DND-41 (cell line): ENCODE measurements at regions not wholly inside any gene's neighbourhood (a gene's known extent, or its start where the extent isn't known, plus 50 kb on each side); places are given as distances from the start of the nearest gene placed in this dataset.
A peak's percentile ranks its signal among the peaks of the same experiment; 100 is the strongest.

Source experiments
- ATAC-seq: fragments of 200-7000 bp; cut with Tn5 transposase; 3 replicates; pipeline ENCODE4 v1.9.1; 2021; ENCODE audit warnings: low read depth; ENCODE audit not compliant: insufficient read depth
- DNase-seq: peaks from one replicate; pipeline ENCODE4 v3.0.0-alpha.2; 2020
- H2AFZ ChIP-seq: 2 replicates; pipeline ENCODE4 v1.6.0; 2012; ENCODE audit warnings: low read depth, low read length
- H3K27ac ChIP-seq: 2 replicates; pipeline ENCODE4 v1.5.1; 2012; ENCODE audit warnings: low read length, inconsistent platforms
- H3K27me3 ChIP-seq: fragments of 200-600 bp; sonication (generic); 2 replicates; pipeline ENCODE4 v1.6.0; 2012; ENCODE audit warnings: low read length, mild to moderate bottlenecking, inconsistent platforms; ENCODE audit not compliant: insufficient read depth, poor library complexity
- H3K36me3 ChIP-seq: 2 replicates; pipeline ENCODE4 v1.5.1; 2012; ENCODE audit warnings: low read length, inconsistent platforms; ENCODE audit not compliant: insufficient read depth
- H3K4me1 ChIP-seq: 2 replicates; pipeline ENCODE4 v1.5.1; 2012; ENCODE audit warnings: mild to moderate bottlenecking, low read length; ENCODE audit not compliant: insufficient read depth
- H3K4me2 ChIP-seq: 2 replicates; pipeline ENCODE4 v1.6.0; 2012; ENCODE audit warnings: mild to moderate bottlenecking, moderate library complexity, low read length, inconsistent platforms; ENCODE audit not compliant: insufficient read depth
- H3K4me3 ChIP-seq, 2 experiments: fragments of 200-600 bp in 1 of 2; shearing (Covaris generic) in 1 of 2; 2 replicates each; pipeline ENCODE4 v1.5.1; 2012 to 2016; ENCODE audit warnings: inconsistent platforms in 2 of 2, low read length in 2 of 2, mild to moderate bottlenecking in 2 of 2, low read depth in 1 of 2, moderate library complexity in 1 of 2
- H3K79me2 ChIP-seq: 2 replicates; pipeline ENCODE4 v1.6.0; 2012; ENCODE audit warnings: low read length, inconsistent platforms; ENCODE audit not compliant: insufficient read depth
- H3K9ac ChIP-seq: 2 replicates; pipeline ENCODE4 v1.6.0; 2012; ENCODE audit warnings: low read depth, mild to moderate bottlenecking, inconsistent platforms, low read length, moderate library complexity
- H3K9me3 ChIP-seq: 2 replicates; pipeline ENCODE4 v1.5.1; 2012; ENCODE audit warnings: low read length, moderate library complexity, mild to moderate bottlenecking, inconsistent platforms; ENCODE audit not compliant: insufficient read depth, severe bottlenecking
- H4K20me1 ChIP-seq: 2 replicates; pipeline ENCODE4 v1.6.0; 2012; ENCODE audit warnings: low read length; ENCODE audit not compliant: insufficient read depth
- EZH2 ChIP-seq: IDR thresholded peaks from 3 replicates; pipeline ENCODE4 v1.6.1; 2012; ENCODE audit warnings: borderline replicate concordance, low read depth, mild to moderate bottlenecking, moderate library complexity, low read length, inconsistent platforms; ENCODE audit not compliant: severe bottlenecking
- TF ChIP-seq, protein P1 (sequence below): IDR thresholded peaks from 2 replicates; pipeline ENCODE4 v1.5.1; 2012; ENCODE audit warnings: borderline replicate concordance, low read length, moderate library complexity, mild to moderate bottlenecking; ENCODE audit not compliant: poor library complexity, severe bottlenecking; ENCODE audit errors: extremely low read depth

DNA sequence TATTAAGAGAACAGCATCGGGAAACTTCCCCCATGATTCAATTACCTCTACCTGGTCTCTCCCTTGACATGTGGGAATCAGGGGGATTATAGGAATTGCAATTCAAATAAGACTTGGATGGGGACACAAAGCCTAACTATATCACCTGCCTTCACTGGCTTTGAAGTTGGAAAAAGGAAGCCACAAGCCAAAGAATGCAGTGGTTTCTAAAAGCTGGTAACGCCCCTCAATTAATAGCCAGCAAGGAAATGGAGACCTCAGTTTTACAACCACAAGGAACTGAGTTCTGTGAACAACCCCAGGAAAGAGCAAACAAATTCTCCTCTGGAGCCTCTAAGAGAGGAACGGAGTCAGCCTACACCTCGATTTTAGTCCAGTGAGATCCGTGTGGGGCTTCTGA is 244.1 kb downstream of the TFAP2A start:
- no peaks in the 10 kb centered on the region for H3K79me2 ChIP-seq
- H3K4me3 ChIP-seq, result no peak overlapping the region
- ATAC-seq (peak; percentile 62), DNase-seq (no peak)
- H3K4me2 ChIP-seq, result no peak overlapping the region
- H3K27ac ChIP-seq, result no peak overlapping the region
- H3K9me3 ChIP-seq, result no peaks in the 10 kb centered on the region
- H3K27me3 ChIP-seq, result no peaks in the 10 kb centered on the region
- H2AFZ ChIP-seq, result no peak overlapping the region
- no peaks in the 10 kb centered on the region for H3K36me3 ChIP-seq
- no peak for TF ChIP-seq EZH2
- TF ChIP-seq, protein P1, sequence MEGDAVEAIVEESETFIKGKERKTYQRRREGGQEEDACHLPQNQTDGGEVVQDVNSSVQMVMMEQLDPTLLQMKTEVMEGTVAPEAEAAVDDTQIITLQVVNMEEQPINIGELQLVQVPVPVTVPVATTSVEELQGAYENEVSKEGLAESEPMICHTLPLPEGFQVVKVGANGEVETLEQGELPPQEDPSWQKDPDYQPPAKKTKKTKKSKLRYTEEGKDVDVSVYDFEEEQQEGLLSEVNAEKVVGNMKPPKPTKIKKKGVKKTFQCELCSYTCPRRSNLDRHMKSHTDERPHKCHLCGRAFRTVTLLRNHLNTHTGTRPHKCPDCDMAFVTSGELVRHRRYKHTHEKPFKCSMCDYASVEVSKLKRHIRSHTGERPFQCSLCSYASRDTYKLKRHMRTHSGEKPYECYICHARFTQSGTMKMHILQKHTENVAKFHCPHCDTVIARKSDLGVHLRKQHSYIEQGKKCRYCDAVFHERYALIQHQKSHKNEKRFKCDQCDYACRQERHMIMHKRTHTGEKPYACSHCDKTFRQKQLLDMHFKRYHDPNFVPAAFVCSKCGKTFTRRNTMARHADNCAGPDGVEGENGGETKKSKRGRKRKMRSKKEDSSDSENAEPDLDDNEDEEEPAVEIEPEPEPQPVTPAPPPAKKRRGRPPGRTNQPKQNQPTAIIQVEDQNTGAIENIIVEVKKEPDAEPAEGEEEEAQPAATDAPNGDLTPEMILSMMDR, result no peak
- H3K9ac ChIP-seq, result no peak overlapping the region
- no peaks in the 10 kb centered on the region for H4K20me1 ChIP-seq
- H3K4me1 ChIP-seq, result no peaks in the 10 kb centered on the region

DNA sequence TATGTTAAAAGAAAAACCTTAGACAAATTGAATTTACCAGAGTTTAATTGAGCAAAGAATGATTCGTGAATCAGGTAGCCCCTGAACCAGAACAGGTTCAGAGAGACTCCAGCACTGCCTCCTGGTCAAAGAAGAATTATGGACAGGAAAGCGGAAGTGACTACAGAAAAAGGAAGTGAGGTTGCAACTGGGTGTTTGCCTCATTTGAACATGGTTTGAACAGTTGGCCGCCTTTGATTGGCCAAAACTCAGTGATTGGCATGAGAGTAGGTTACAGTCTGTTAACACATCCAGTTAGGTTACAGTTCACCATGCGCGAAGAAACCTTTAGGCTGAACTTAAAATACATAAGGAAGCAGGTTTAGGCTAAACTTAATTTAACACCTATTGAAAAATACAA is 248.8 kb downstream of the TFAP2A start:
- DNase-seq, result no peak
- no peaks in the 10 kb centered on the region for H3K4me1 ChIP-seq
- H4K20me1 ChIP-seq, result no peaks in the 10 kb centered on the region
- TF ChIP-seq, protein P1, result no peak
- TF ChIP-seq EZH2, result no peak
- ATAC-seq, result no peak
- H3K27me3 ChIP-seq, result no peaks in the 10 kb centered on the region
- H3K4me2 ChIP-seq, result no peak overlapping the region
- H3K79me2 ChIP-seq, result no peaks in the 10 kb centered on the region
- no peak overlapping the region for H2AFZ ChIP-seq
- H3K9ac ChIP-seq, result no peak overlapping the region
- H3K27ac ChIP-seq, result no peak overlapping the region
- no peak overlapping the region for H3K4me3 ChIP-seq
- H3K9me3 ChIP-seq, result no peaks in the 10 kb centered on the region
- H3K36me3 ChIP-seq, result no peaks in the 10 kb centered on the region

DNA sequence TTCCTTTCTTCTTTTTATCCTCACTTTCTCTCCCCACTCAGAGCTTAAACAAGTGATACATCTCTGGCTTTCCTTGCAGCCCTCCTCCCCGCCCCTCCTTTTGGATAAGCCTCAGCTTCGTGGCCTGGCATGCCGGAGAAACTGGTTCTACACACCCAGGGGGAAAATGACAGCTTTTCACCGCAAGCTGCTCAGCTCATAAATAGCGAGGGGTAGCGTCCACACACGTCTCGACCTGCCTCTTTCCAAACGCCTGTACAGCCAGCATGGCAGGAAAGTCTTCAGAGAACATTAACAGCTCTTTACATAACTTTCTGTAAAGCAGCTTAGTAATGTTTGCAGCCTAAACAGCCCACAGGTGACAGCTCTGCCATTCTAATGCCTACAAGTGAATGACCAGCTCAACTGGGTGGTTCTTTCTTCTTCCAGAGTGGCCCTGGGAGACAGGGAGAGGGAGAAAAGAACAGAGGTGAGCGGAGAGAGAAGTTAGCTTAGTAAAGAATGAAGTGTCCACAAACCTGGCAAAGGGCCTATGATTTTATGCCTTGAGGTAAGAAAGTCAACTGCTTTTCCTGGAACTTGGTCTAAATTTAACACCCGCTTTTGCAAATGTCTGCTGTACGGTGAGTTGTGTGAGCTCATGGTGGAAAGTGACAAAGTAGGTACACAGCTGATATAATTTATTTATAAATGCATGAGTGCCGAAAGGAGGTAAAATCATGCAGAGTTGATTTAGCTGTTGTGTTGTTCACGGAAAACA is 251.5 kb downstream of the TFAP2A start:
- no peak for DNase-seq
- Histone ChIP-seq H3K4me2 (no peak overlapping the region), H2AFZ (no peak overlapping the region), H3K36me3 (no peaks in the 10 kb centered on the region), H3K79me2 (no peaks in the 10 kb centered on the region), H3K9me3 (no peaks in the 10 kb centered on the region), H3K27ac (no peak overlapping the region), H3K9ac (no peak overlapping the region), H3K27me3 (no peaks in the 10 kb centered on the region), H3K4me3 (no peak overlapping the region), H4K20me1 (no peaks in the 10 kb centered on the region), H3K4me1 (no peaks in the 10 kb centered on the region)
- TF ChIP-seq, protein P1, result no peak
- TF ChIP-seq EZH2, result no peak
- no peak for ATAC-seq

DNA sequence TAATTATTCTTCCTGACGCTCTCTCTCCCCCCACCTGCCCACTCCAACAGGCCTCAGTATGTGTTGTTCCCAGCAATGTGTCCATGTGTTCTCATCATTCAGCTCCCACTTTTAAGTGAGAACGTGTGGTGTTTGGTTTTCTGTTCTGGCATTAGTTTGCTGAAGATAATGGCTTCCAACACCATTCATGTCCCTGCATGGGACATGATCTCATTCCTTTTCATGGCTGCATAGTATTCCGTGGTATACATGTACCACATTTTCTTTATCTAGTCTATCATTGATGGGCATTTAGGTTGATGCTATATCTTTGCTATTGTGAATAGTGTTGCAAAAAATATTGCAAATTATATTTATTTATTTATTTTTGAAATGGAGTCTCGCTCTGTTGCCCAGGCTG is 258.0 kb downstream of the TFAP2A start:
- no peaks in the 10 kb centered on the region for H3K4me1 ChIP-seq
- no peak overlapping the region for H3K4me2 ChIP-seq
- peaks cover 2% of the 10 kb centered on the region for H3K9me3 ChIP-seq
- no peak overlapping the region for H2AFZ ChIP-seq
- DNase-seq (no peak), ATAC-seq (no peak)
- no peak for TF ChIP-seq EZH2
- TF ChIP-seq, protein P1, result no peak
- no peak overlapping the region for H3K9ac ChIP-seq
- H3K79me2 ChIP-seq, result no peaks in the 10 kb centered on the region
- H3K4me3 ChIP-seq, result no peak overlapping the region
- no peaks in the 10 kb centered on the region for H4K20me1 ChIP-seq
- no peaks in the 10 kb centered on the region for H3K27me3 ChIP-seq
- no peaks in the 10 kb centered on the region for H3K36me3 ChIP-seq
- H3K27ac ChIP-seq, result no peak overlapping the region
